B cell (primary cell): ENCODE measurements at regions not wholly inside any gene's neighbourhood (a gene's known extent, or its start where the extent isn't known, plus 50 kb on each side); places are given as distances from the start of the nearest gene placed in this dataset.

ENCODE experiments used
- CTCF ChIP-seq: fragments of 200-600 bp; IDR thresholded peaks from one replicate; pipeline ENCODE4 v1.8.0; 2022; ENCODE audit warnings: antibody characterized with exemption, mild to moderate bottlenecking
- EZH2 ChIP-seq: IDR thresholded peaks from 2 replicates; pipeline ENCODE4 v1.6.1; 2012; ENCODE audit warnings: borderline replicate concordance, low read depth, mild to moderate bottlenecking, moderate library complexity, low read length; ENCODE audit not compliant: insufficient read depth, poor library complexity, severe bottlenecking

GRCh38 chr17:43327834-43328420, 70.9 kb upstream of the ARL4D start:
- TF ChIP-seq CTCF (no peak), EZH2 (no peak)
